ENCODE measurements at regions not wholly inside any gene's neighbourhood (a gene's known extent, or its start where the extent isn't known, plus 50 kb on each side); places are given as distances from the start of the nearest gene placed in this dataset.
"Not testable (repeated sequence)": the region's sequence is repeated elsewhere in the genome, so short reads cannot be mapped to it uniquely, and the experiment has no call there.

- no peak for DNase-seq
Observed at GRCh38 chrX:102784550-102784949, 64.0 kb downstream of the GPRASP3 start.

GRCh38 chrX:102787283-102787682 lies 66.7 kb downstream of the GPRASP3 start:
- DNase-seq: no peak

- DNase-seq: no peak
Observed at GRCh38 chrX:102808336-102808735, 87.8 kb downstream of the GPRASP3 start.

GRCh38 chrX:102818269-102818668 lies 97.7 kb downstream of the GPRASP3 start:
- not testable (repeated sequence) for DNase-seq

GRCh38 chrX:102832661-102833060 lies 104.4 kb upstream of the RAB40AL start:
- DNase-seq: no peak

GRCh38 chrX:102833136-102833535 lies 103.9 kb upstream of the RAB40AL start:
- DNase-seq: no peak

GRCh38 chrX:102835504-102836146 lies 101.4 kb upstream of the RAB40AL start:
- DNase-seq: peak; percentile 40

GRCh38 chrX:102837847-102838246 lies 99.2 kb upstream of the RAB40AL start:
- DNase-seq: peak; percentile 46

- peak; percentile 13 for DNase-seq
Observed at GRCh38 chrX:102840871-102841705, 96.0 kb upstream of the RAB40AL start.

GRCh38 chrX:102841706-102842003 lies 95.4 kb upstream of the RAB40AL start:
- DNase-seq: no peak

GRCh38 chrX:102845020-102845419 lies 92.1 kb upstream of the RAB40AL start:
- no peak for DNase-seq

GRCh38 chrX:102846544-102847236 lies 90.4 kb upstream of the RAB40AL start:
- no peak for DNase-seq

GRCh38 chrX:102847362-102847761 lies 89.7 kb upstream of the RAB40AL start:
- no peak for DNase-seq

- no peak for DNase-seq
Observed at GRCh38 chrX:102849396-102849795, 87.7 kb upstream of the RAB40AL start.

- DNase-seq: not testable (repeated sequence)
Observed at GRCh38 chrX:102858826-102859549, 78.1 kb upstream of the RAB40AL start.

GRCh38 chrX:102859550-102859871 lies 77.6 kb upstream of the RAB40AL start:
- DNase-seq: no peak

- DNase-seq: no peak
Observed at GRCh38 chrX:102860235-102860634, 76.8 kb upstream of the RAB40AL start.

- peak; percentile 78 for DNase-seq
Observed at GRCh38 chrX:102863735-102864134, 73.3 kb upstream of the RAB40AL start.

GRCh38 chrX:102866981-102867656 lies 70.0 kb upstream of the RAB40AL start:
- DNase-seq: no peak

GRCh38 chrX:102883491-102883890 lies 53.6 kb upstream of the RAB40AL start:
- no peak for DNase-seq
